22Rv1 (cell line): ENCODE measurements at regions not wholly inside any gene's neighbourhood (a gene's known extent, or its start where the extent isn't known, plus 50 kb on each side); places are given as distances from the start of the nearest gene placed in this dataset.

ENCODE experiments used
- ZFX ChIP-seq: fragments of 450-650 bp; IDR thresholded peaks from 2 replicates; pipeline ENCODE4 v1.6.1; 2017; ENCODE audit warnings: antibody characterized with exemption, borderline replicate concordance
- TF ChIP-seq, protein P1 (sequence below): fragments of 450-650 bp; IDR thresholded peaks from 2 replicates; pipeline ENCODE4 v1.5.1; 2017; ENCODE audit warnings: mild to moderate bottlenecking

DNA sequence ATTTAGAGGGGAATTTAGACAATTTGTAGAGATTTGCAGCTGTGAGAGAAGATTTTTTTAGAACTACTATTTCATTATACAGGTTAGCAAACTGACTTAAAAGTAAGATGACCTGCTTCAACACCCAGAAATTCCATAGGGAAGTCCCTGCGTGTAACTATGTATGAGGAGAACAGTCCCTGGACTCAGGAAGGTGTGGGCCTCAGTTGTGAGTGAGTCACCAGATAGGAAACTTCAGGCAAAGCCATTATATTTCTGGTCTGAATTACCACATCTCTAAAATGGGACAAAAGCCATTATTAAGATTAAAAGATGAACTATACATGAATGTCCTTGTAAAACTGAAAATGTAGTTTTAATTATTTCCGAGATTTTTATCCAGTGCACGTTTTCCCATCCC lies 488.3 kb upstream of the GOLIM4 start:
- TF ChIP-seq, protein P1, sequence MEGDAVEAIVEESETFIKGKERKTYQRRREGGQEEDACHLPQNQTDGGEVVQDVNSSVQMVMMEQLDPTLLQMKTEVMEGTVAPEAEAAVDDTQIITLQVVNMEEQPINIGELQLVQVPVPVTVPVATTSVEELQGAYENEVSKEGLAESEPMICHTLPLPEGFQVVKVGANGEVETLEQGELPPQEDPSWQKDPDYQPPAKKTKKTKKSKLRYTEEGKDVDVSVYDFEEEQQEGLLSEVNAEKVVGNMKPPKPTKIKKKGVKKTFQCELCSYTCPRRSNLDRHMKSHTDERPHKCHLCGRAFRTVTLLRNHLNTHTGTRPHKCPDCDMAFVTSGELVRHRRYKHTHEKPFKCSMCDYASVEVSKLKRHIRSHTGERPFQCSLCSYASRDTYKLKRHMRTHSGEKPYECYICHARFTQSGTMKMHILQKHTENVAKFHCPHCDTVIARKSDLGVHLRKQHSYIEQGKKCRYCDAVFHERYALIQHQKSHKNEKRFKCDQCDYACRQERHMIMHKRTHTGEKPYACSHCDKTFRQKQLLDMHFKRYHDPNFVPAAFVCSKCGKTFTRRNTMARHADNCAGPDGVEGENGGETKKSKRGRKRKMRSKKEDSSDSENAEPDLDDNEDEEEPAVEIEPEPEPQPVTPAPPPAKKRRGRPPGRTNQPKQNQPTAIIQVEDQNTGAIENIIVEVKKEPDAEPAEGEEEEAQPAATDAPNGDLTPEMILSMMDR, result no peak
- TF ChIP-seq ZFX, result no peak
